Fibroblast of pulmonary artery (primary cell): ENCODE measurements at regions not wholly inside any gene's neighbourhood (a gene's known extent, or its start where the extent isn't known, plus 50 kb on each side); places are given as distances from the start of the nearest gene placed in this dataset.

Experiments used
- DNase-seq: peaks from one replicate; pipeline ENCODE4 v3.0.0-alpha.2; 2010; ENCODE audit warnings: low read depth
- H3K4me3 ChIP-seq: replicated peaks from 2 replicates; pipeline ENCODE4 v1.5.1; 2011; ENCODE audit warnings: low read depth, mild to moderate bottlenecking, control low read depth, low read length, moderate library complexity
- TF ChIP-seq, protein P1 (sequence below): IDR thresholded peaks from 2 replicates; pipeline ENCODE4 v1.5.1; 2011; ENCODE audit warnings: mild to moderate bottlenecking, control low read depth, low read length, inconsistent platforms; ENCODE audit errors: missing control alignments

- no peak overlapping the region for H3K4me3 ChIP-seq
- DNase-seq, result no peak
Measured at GRCh38 chr5:11977904-11978303, 73.7 kb upstream of the CTNND2 start.

DNA sequence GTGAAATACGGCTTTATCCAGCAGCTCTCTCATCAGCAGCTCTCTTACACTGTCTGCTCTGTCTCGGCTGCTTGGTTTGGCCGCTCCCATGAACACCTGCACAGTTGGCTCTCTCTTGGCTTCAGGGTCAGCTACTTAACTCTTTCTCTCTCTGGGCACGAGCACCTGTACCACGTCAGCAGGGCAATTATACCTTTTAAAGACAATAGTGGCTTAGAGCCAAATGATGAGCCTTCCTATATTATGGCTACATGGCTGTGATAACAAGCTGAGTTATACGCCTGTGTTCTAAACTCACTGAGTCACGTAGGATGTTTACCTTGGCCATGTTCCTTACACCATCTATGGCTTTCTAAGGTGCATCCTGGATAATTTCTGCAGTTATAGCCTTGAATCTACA, 69.2 kb upstream of the CTNND2 start:
- H3K4me3 ChIP-seq, result no peak overlapping the region
- TF ChIP-seq, protein P1, sequence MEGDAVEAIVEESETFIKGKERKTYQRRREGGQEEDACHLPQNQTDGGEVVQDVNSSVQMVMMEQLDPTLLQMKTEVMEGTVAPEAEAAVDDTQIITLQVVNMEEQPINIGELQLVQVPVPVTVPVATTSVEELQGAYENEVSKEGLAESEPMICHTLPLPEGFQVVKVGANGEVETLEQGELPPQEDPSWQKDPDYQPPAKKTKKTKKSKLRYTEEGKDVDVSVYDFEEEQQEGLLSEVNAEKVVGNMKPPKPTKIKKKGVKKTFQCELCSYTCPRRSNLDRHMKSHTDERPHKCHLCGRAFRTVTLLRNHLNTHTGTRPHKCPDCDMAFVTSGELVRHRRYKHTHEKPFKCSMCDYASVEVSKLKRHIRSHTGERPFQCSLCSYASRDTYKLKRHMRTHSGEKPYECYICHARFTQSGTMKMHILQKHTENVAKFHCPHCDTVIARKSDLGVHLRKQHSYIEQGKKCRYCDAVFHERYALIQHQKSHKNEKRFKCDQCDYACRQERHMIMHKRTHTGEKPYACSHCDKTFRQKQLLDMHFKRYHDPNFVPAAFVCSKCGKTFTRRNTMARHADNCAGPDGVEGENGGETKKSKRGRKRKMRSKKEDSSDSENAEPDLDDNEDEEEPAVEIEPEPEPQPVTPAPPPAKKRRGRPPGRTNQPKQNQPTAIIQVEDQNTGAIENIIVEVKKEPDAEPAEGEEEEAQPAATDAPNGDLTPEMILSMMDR, result no peak
- no peak for DNase-seq

More at GRCh38 chr5:11977904-11978303, 73.7 kb upstream of the CTNND2 start:
- TF ChIP-seq, protein P1, result no peak

GRCh38 chr5:11963227-11963626, 59.0 kb upstream of the CTNND2 start:
- no peak overlapping the region for H3K4me3 ChIP-seq
- TF ChIP-seq, protein P1, result no peak
- DNase-seq, result no peak

DNA sequence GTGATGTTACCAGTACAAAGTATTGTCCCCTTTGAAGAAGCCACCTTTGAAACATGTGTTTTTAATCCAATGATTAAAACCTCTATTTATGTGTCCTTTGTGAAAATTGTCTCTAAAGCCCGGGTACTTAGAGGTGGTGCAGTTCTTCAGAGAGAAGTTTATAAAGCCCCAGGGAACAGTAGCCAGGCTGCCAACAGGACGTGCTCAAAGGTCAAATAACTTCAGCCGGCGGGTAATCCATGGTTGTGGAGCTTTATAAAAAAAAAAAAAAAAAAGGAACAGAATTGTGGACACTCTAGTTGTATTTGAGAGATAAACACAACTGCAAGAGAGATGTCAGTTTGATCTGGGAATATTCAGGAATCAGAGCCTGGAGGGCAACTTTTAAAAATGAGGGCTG, 57.9 kb upstream of the CTNND2 start:
- DNase-seq, result no peak
- TF ChIP-seq, protein P1, result no peak
- no peak overlapping the region for H3K4me3 ChIP-seq

- TF ChIP-seq, protein P1, result no peak
- no peak for DNase-seq
- no peak overlapping the region for H3K4me3 ChIP-seq
Measured at GRCh38 chr5:11958321-11958720, 54.1 kb upstream of the CTNND2 start.

DNA sequence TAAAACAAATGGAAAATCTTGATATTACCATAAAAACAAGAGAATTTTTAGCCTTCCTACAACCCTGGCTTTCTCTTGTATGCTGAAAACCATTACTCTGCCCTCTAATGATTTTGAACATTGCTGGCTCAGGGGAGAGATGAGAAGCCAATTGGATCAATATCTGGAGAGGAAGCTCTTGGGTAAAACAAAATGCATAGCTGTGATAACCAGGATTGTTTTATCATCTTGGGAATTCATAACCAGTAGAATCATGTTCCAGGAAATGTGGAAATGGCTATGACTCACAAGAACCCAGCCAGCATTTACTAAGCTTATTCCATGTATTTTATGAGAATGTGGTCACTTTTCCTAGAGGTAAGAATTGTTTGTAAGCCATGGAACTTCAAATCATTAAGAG, 51.1 kb upstream of the CTNND2 start:
- TF ChIP-seq, protein P1, result no peak
- no peak for DNase-seq
- no peak overlapping the region for H3K4me3 ChIP-seq
